H1 (cell line): ENCODE measurements at regions not wholly inside any gene's neighbourhood (a gene's known extent, or its start where the extent isn't known, plus 50 kb on each side); places are given as distances from the start of the nearest gene placed in this dataset.

Source experiments
- GABPA ChIP-seq: IDR thresholded peaks from 2 replicates; pipeline ENCODE4 v1.6.1; 2011; ENCODE audit warnings: mild to moderate bottlenecking, low read length, moderate library complexity, borderline replicate concordance; ENCODE audit not compliant: insufficient read depth
- HDAC2 ChIP-seq, 2 experiments: fragments of 300-600 bp in 1 of 2; sonication (generic) in 1 of 2; IDR thresholded peaks; 2 replicates each; pipeline ENCODE4 v1.6.1; 2011 to 2012; ENCODE audit warnings: low read depth in 2 of 2, low read length in 2 of 2, mild to moderate bottlenecking in 2 of 2, moderate library complexity in 2 of 2, borderline replicate concordance in 1 of 2, inconsistent platforms in 1 of 2
- HDAC6 ChIP-seq: IDR thresholded peaks from one replicate; pipeline ENCODE4 v1.7.1; 2012; ENCODE audit warnings: low read depth, mild to moderate bottlenecking, inconsistent platforms, low read length, moderate library complexity
- RXRA ChIP-seq: IDR thresholded peaks from 2 replicates; pipeline ENCODE4 v1.6.1; 2011; ENCODE audit warnings: low read depth, mild to moderate bottlenecking, low read length, moderate library complexity; ENCODE audit not compliant: insufficient read depth
- SP2 ChIP-seq: IDR thresholded peaks from 2 replicates; pipeline ENCODE4 v1.6.1; 2012; ENCODE audit warnings: mild to moderate bottlenecking, low read length, inconsistent platforms

- TF ChIP-seq HDAC2 (IDR thresholded peaks at IDR 0.05; ENCODE audit: borderline replicate concordance in 1 of 2, low read depth in 2 of 2, low read length in 2 of 2) (no peak), HDAC6 (no peak), RXRA (no peak), GABPA (no peak), SP2 (no peak)
These were observed 291.1 kb downstream of the PTPRU start (continued) for GRCh38 chr1:29527314-29528004.
